GM18867 (cell line): ENCODE measurements at regions not wholly inside any gene's neighbourhood (a gene's known extent, or its start where the extent isn't known, plus 50 kb on each side); places are given as distances from the start of the nearest gene placed in this dataset.
"Not testable (repeated sequence)": the region's sequence is repeated elsewhere in the genome, so short reads cannot be mapped to it uniquely, and the experiment has no call there.

ENCODE experiments used
- ATAC-seq: cut with Tn5 transposase; IDR thresholded peaks from one replicate; pipeline ENCODE4 v1.9.1; 2021; ENCODE audit warnings: mild to moderate bottlenecking, moderate library complexity; ENCODE audit not compliant: unreplicated experiment

DNA sequence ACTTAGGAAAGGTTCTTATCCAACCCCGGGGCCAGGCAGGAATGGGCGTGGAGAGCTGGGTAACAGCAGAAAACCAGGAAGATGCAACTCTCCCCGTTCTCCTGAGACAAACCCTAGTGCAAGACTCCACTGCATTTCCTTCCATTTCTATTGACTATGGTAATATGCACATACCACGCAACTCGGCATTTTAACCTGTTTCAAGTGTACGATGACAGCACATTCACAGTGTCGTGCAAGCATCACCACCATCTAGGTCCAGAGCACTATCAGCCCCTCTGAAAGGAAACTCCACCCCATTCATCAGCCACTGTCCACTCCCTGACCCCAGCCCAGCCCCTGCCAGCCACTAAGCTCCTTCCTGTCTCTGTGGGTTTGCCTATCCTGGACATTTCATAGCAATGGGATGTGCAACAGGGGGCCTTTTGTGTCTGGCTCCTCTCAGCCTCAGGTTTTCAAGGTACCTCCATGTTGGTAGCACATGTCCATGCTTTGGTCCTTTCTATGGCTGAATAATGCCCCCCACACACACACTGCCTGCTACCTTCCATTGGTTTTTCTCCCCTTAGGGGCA, 441.9 kb downstream of the SOX9 start:
- ATAC-seq: no peak

DNA sequence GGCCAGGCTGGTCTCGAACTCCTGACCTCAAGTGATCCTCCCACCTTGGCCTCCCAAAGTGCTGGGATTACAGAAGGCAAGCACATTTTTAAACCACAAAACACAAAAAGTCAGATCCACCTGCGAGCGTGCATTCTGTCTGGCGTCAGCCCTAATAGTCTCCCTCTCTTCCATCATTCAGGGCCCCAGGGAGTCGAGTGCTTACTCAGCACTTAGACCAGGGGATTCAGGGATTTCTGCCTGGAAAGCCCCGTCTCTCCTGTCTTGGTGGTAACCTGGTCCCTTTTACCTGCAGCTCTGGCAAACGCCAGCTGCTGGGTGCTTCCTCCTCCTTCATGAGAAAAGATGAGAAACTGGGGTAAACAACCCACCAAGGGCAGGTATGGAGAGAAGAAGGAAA, 443.1 kb downstream of the SOX9 start:
- ATAC-seq: no peak

GRCh38 chr17:72565006-72565405, 444.2 kb downstream of the SOX9 start:
- ATAC-seq: no peak

DNA sequence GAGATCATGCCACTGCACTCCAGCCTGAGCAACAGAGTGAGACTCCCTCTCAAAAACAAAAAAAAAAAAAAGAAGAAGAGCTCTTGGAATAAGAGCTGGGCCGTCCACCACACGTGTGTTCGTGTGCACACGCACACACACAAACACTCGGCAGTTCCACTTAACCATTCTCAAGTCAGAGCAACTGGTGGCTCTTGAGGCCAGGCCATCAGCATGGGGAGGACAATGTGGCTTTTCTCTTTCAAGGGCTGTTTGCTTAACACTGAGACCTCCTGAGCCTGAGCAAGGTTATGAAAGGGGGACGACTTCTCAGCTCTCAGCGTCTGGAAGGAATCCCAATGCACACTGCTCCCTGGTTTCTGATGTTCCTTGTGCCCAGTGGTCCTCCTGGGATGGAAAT, 444.9 kb downstream of the SOX9 start:
- no peak for ATAC-seq

- ATAC-seq: no peak
These were observed 446.1 kb downstream of the SOX9 start for GRCh38 chr17:72566671-72567484.

GRCh38 chr17:72567774-72568173, 447.0 kb downstream of the SOX9 start:
- no peak for ATAC-seq

- no peak for ATAC-seq
These were observed 448.5 kb downstream of the SOX9 start for GRCh38 chr17:72569148-72569946.

- no peak for ATAC-seq
These were observed 451.1 kb downstream of the SOX9 start for GRCh38 chr17:72571813-72572396.

DNA sequence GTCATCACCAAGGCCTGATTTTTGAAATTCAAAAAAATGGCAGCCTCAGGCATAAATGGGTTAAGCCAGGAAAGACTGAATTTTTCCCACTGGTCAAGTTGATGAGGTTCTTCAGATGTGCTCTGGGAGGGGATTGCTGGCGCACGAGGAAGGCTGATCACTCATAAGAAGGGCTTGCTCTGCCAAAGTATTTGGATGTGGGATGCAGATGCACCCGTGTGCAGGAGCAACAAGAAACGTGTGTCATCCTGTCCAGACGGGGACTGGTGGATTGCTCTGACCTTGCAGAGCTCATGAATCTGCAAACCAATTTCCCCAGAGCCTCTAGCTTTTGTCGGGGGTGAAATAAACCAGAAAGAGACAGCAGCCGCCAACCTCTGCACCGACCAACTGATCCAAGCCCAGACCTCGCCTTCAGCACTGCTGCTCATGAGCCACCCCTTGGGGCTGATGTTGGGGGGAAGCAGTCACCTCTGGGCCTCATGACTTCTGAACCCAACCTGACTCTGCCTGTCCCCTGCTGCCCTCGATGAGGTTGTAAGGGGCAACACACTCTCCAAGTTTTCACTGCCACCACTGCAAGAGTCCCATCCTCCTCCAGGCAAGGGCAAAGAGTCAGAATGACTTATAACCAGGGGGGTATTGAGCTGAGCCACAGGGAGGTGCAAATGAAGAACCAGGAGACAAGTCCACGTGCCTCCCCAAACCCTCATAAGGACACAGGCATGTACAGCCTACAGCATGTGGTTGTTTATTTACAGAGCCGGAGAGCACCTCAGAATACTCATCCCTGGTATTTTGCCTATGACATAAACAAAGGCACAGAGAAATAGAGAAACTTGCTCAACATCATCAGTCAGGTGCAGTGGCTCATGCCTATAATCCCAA, 452.0 kb downstream of the SOX9 start:
- ATAC-seq: no peak

GRCh38 chr17:72573492-72573801, 452.6 kb downstream of the SOX9 start:
- ATAC-seq: not testable (repeated sequence)

- ATAC-seq: no peak
These were observed 454.1 kb downstream of the SOX9 start for GRCh38 chr17:72574675-72575510.

GRCh38 chr17:72575542-72576233, 454.9 kb downstream of the SOX9 start:
- ATAC-seq: no peak

- ATAC-seq: no peak
These were observed 455.5 kb downstream of the SOX9 start for GRCh38 chr17:72576289-72576759.

DNA sequence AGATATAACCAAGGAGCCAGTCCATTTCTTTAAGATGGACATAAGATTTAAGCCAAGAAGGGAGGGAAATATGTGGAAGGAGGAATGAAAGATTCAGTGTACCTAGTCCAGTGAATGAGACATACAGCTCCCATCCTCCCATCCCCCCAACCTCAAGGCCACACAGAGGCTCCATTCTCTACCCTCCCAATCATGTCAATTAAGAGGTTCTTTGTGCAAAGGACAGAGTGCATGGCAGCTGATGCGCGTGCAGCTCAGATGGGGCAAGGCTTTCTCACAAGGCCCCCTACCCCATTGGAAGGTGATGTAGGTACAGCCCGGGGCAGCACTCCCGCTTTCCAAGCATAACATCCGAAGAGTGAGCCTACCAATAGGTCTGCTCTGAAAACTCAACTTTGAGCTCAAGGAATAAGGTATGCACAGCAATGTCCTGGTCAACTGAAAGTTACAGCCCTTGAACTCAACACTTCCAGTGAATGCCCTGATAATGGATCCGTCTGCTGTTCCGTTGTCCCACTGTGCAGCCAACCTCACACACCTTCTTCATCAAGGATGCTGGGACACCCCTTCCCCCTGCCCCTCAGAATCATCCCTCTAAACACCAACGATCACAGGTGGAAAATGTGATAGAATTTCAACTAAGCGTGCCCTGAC, 458.1 kb downstream of the SOX9 start:
- ATAC-seq: no peak

- no peak for ATAC-seq
These were observed 459.1 kb downstream of the SOX9 start for GRCh38 chr17:72579990-72580320.

GRCh38 chr17:72580321-72581127, 459.7 kb downstream of the SOX9 start:
- ATAC-seq: no peak

DNA sequence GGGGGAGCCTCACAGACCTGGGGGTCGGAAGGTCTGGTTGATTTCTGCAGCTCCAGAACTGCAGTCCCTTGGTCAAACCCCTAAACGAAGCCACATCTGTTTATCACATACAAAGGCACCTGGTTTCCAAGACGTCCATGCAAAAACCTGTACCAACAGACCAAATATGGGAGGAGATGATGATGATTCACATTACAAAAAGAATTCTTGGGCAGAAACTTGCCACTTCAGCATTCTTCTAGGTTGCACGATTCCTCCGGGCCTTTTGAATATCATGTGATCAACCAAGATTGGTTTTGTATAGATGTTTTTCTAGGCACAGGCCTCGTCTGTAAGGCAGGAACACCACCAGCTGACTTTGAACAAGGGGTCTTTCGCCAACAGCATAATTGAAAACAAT, 466.3 kb downstream of the SOX9 start:
- ATAC-seq: no peak
